ENCODE measurements at regions not wholly inside any gene's neighbourhood (a gene's known extent, or its start where the extent isn't known, plus 50 kb on each side); places are given as distances from the start of the nearest gene placed in this dataset.

DNA sequence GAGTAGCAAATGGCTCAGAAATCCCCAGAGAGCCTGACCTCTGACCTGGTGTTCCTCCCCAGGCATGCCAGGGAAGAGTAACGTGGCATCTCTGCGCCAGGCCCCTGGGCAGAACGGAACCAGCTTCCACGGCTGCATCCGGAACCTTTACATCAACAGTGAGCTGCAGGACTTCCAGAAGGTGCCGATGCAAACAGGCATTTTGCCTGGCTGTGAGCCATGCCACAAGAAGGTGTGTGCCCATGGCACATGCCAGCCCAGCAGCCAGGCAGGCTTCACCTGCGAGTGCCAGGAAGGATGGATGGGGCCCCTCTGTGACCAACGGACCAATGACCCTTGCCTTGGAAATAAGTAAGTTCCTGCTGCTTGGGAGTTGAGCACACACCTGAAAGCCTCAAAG, 83.4 kb upstream of the PACRGL start:
- Histone ChIP-seq H3K27me3 (ENCODE audit: insufficient read depth, low read length, poor library complexity) (no peaks in the 10 kb centered on the region), H3K4me2 (ENCODE audit: insufficient read depth, low read length) (no peak overlapping the region), H4K20me1 (ENCODE audit: insufficient read depth, low read length) (no peaks in the 10 kb centered on the region), H3K79me2 (ENCODE audit: insufficient read depth, low read length) (no peaks in the 10 kb centered on the region), H3K9me3 (ENCODE audit: insufficient read depth, low read length, severe bottlenecking) (no peaks in the 10 kb centered on the region), H3K36me3 (ENCODE audit: insufficient read depth, low read length) (no peaks in the 10 kb centered on the region), H2AFZ (ENCODE audit: low read depth, low read length) (no peak overlapping the region), H3K9ac (ENCODE audit: low read depth, low read length) (no peak overlapping the region), H3K4me1 (ENCODE audit: insufficient read depth, low read length) (no peaks in the 10 kb centered on the region), H3K4me3 (ENCODE audit: low read depth in 1 of 2, low read length in 2 of 2) (no peak overlapping the region), H3K27ac (ENCODE audit: low read length) (no peak overlapping the region)
- no peak for TF ChIP-seq EZH2 (IDR thresholded peaks at IDR 0.05; ENCODE audit: borderline replicate concordance, low read depth, low read length, severe bottlenecking)
- TF ChIP-seq, protein P1, sequence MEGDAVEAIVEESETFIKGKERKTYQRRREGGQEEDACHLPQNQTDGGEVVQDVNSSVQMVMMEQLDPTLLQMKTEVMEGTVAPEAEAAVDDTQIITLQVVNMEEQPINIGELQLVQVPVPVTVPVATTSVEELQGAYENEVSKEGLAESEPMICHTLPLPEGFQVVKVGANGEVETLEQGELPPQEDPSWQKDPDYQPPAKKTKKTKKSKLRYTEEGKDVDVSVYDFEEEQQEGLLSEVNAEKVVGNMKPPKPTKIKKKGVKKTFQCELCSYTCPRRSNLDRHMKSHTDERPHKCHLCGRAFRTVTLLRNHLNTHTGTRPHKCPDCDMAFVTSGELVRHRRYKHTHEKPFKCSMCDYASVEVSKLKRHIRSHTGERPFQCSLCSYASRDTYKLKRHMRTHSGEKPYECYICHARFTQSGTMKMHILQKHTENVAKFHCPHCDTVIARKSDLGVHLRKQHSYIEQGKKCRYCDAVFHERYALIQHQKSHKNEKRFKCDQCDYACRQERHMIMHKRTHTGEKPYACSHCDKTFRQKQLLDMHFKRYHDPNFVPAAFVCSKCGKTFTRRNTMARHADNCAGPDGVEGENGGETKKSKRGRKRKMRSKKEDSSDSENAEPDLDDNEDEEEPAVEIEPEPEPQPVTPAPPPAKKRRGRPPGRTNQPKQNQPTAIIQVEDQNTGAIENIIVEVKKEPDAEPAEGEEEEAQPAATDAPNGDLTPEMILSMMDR (IDR thresholded peaks at IDR 0.05; ENCODE audit: borderline replicate concordance, extremely low read depth, low read length, poor library complexity, severe bottlenecking), result no peak
- ATAC-seq (ENCODE audit: insufficient read depth, low read depth), result no peak
- DNase-seq, result no peak

DNA sequence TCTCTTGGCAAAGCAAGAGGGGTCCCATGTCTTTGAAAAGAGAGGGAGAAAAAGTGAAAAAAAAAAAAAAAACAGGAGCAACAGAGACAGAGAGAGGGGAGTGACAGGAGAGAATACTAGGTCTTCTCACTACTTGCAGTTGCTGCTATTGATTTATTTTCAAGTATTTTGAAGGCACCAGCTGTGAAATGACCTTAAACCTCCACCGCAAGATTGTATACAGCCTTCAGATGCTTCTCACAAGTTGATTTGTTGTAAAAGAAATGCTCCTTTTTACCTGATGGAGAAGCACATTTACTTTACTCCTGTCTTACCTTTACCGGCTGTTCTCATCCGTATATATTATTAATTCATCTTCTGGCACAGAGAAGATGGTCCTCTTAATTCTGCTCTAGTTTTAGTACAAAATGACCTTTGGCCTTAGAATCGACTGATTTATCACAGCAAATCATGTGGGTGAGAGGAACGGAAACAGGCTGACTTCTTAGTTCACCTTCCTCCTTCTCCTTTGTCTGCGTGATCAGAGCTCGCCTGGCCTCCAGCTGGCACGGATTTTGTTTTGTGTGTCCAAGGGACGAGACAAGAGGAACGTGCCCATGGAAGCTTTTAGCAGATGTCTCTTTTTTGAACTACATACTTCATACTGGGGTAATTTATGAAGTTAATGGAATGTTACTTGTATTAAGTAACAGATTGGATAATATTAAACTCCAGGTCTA, 82.4 kb upstream of the PACRGL start:
- H3K4me1 ChIP-seq (ENCODE audit: insufficient read depth, low read length), result no peaks in the 10 kb centered on the region
- DNase-seq, result no peak
- no peaks in the 10 kb centered on the region for H3K27me3 ChIP-seq (ENCODE audit: insufficient read depth, low read length, poor library complexity)
- no peak overlapping the region for H3K9ac ChIP-seq (ENCODE audit: low read depth, low read length)
- no peaks in the 10 kb centered on the region for H3K79me2 ChIP-seq (ENCODE audit: insufficient read depth, low read length)
- H4K20me1 ChIP-seq (ENCODE audit: insufficient read depth, low read length), result no peaks in the 10 kb centered on the region
- H3K36me3 ChIP-seq (ENCODE audit: insufficient read depth, low read length), result no peaks in the 10 kb centered on the region
- H2AFZ ChIP-seq (ENCODE audit: low read depth, low read length), result no peak overlapping the region
- H3K4me3 ChIP-seq (ENCODE audit: low read depth in 1 of 2, low read length in 2 of 2), result no peak overlapping the region
- no peak for ATAC-seq (ENCODE audit: insufficient read depth, low read depth)
- TF ChIP-seq, protein P1 (IDR thresholded peaks at IDR 0.05; ENCODE audit: borderline replicate concordance, extremely low read depth, low read length, poor library complexity, severe bottlenecking), result no peak
- TF ChIP-seq EZH2 (IDR thresholded peaks at IDR 0.05; ENCODE audit: borderline replicate concordance, low read depth, low read length, severe bottlenecking), result no peak
- H3K27ac ChIP-seq (ENCODE audit: low read length), result no peak overlapping the region
- H3K4me2 ChIP-seq (ENCODE audit: insufficient read depth, low read length), result no peak overlapping the region
- H3K9me3 ChIP-seq (ENCODE audit: insufficient read depth, low read length, severe bottlenecking), result no peaks in the 10 kb centered on the region

GRCh38 chr4:20618731-20619130, 81.5 kb upstream of the PACRGL start:
- no peaks in the 10 kb centered on the region for H3K79me2 ChIP-seq (ENCODE audit: insufficient read depth, low read length)
- H2AFZ ChIP-seq (ENCODE audit: low read depth, low read length), result no peak overlapping the region
- TF ChIP-seq, protein P1 (IDR thresholded peaks at IDR 0.05; ENCODE audit: borderline replicate concordance, extremely low read depth, low read length, poor library complexity, severe bottlenecking), result no peak
- no peak for TF ChIP-seq EZH2 (IDR thresholded peaks at IDR 0.05; ENCODE audit: borderline replicate concordance, low read depth, low read length, severe bottlenecking)
- no peak overlapping the region for H3K9ac ChIP-seq (ENCODE audit: low read depth, low read length)
- no peaks in the 10 kb centered on the region for H4K20me1 ChIP-seq (ENCODE audit: insufficient read depth, low read length)
- ATAC-seq (ENCODE audit: insufficient read depth, low read depth), result no peak
- no peaks in the 10 kb centered on the region for H3K9me3 ChIP-seq (ENCODE audit: insufficient read depth, low read length, severe bottlenecking)
- H3K4me2 ChIP-seq (ENCODE audit: insufficient read depth, low read length), result no peak overlapping the region
- no peaks in the 10 kb centered on the region for H3K4me1 ChIP-seq (ENCODE audit: insufficient read depth, low read length)
- no peak overlapping the region for H3K27ac ChIP-seq (ENCODE audit: low read length)
- H3K36me3 ChIP-seq (ENCODE audit: insufficient read depth, low read length), result no peaks in the 10 kb centered on the region
- no peak for DNase-seq
- H3K27me3 ChIP-seq (ENCODE audit: insufficient read depth, low read length, poor library complexity), result no peaks in the 10 kb centered on the region
- no peak overlapping the region for H3K4me3 ChIP-seq (ENCODE audit: low read depth in 1 of 2, low read length in 2 of 2)

Measured in DND-41 (cell line).